Activated naive CD8-positive, alpha-beta T cell treated with anti-CD3 and anti-CD28 coated beads, Interleukin-2, amount 50 U/mL, for 16 hours (primary cell): ENCODE measurements at regions not wholly inside any gene's neighbourhood (a gene's known extent, or its start where the extent isn't known, plus 50 kb on each side); places are given as distances from the start of the nearest gene placed in this dataset.
"Not testable (repeated sequence)": the region's sequence is repeated elsewhere in the genome, so short reads cannot be mapped to it uniquely, and the experiment has no call there.

Source experiments
- DNase-seq: peaks from one replicate; pipeline ENCODE4 v3.0.0-alpha.2; 2020; ENCODE audit warnings: low read depth, low spot score

GRCh38 chr7:148514236-148514635 lies 76.3 kb upstream of the C7orf33 start:
- DNase-seq = no peak

GRCh38 chr7:148515237-148515636 lies 75.3 kb upstream of the C7orf33 start:
- no peak for DNase-seq

- no peak for DNase-seq
These were observed 74.6 kb upstream of the C7orf33 start for GRCh38 chr7:148515728-148516695.

DNA sequence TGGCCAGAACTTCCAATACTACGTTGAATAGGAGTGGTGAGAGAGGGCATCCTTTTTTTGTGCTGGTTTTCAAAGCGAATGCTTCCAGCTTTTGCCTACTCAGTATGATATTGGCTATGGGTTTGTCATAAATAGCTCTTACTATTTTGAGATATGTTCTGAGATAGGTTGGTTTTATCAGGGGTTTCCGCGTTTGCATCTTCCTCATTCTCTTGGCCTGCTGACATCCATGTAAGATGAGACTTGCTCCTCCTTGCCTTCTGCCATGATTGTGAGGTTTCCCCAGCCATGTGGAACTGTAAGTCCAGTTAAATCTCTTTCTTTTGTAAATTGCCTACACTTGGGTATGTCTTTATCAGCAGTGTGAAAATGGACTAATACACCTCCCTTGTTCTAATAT lies 71.2 kb upstream of the C7orf33 start:
- DNase-seq = not testable (repeated sequence)

DNA sequence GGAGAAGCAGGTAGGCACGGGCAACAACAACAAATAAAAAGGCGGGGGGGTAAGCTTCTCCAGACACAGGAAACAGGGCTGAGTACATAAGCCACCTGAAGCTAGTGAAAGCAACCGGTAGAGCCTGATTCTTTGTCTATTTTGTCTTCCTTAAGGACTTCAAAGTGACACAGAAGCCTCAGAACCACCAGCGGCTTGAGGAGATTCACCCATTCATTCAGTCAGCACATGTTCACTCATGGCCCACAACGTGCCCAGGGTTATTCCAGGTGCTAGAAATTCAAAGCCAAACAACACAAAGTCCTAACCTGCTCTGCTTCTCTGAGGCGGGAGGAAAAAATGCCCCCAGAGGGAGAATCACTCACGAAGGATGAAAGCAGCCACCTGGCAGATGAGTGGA lies 69.3 kb upstream of the C7orf33 start:
- no peak for DNase-seq

DNA sequence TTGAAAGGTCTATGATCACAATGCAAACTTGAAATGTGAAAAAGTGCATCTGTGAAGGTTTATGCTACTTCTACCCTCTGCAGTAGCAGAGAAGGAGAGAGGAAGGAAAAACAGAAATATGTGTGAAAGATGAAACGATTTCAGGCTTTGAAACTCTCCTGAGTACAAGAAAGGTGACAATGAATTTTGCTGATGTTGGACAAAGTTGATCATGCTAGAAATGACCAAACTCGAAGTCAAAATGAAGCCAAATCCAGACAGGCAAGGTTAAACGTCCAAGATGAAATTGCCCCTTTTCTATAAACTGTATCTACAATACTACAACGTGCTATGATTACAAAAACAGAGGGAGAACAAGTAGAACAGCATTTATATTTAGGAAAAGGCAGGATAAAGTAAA lies 67.0 kb upstream of the C7orf33 start:
- DNase-seq = no peak

GRCh38 chr7:148524479-148525224 lies 65.9 kb upstream of the C7orf33 start:
- no peak for DNase-seq

- DNase-seq = peak; percentile 72
These were observed 62.8 kb upstream of the C7orf33 start for GRCh38 chr7:148527717-148528168.

DNA sequence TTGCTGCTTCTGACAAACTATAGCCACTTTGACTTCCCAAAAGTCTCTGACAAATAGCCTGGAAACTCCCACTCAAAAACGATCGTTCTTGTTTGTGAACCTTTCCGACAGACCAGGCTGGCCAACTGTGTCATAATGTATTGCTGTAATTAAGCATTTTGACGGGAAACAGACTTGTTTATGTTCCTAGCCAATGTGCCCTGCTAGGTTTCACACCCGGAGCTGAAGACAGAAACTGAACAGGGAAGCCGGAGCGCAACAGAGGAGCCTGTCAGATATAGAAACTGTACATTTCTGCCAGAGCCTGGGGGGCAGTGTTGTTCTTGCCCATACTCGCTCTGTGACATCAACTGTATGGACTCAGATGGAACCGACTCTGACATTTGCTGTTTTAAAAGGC lies 55.3 kb upstream of the C7orf33 start:
- DNase-seq = no peak

GRCh38 chr7:148537435-148537834 lies 53.1 kb upstream of the C7orf33 start:
- no peak for DNase-seq

DNA sequence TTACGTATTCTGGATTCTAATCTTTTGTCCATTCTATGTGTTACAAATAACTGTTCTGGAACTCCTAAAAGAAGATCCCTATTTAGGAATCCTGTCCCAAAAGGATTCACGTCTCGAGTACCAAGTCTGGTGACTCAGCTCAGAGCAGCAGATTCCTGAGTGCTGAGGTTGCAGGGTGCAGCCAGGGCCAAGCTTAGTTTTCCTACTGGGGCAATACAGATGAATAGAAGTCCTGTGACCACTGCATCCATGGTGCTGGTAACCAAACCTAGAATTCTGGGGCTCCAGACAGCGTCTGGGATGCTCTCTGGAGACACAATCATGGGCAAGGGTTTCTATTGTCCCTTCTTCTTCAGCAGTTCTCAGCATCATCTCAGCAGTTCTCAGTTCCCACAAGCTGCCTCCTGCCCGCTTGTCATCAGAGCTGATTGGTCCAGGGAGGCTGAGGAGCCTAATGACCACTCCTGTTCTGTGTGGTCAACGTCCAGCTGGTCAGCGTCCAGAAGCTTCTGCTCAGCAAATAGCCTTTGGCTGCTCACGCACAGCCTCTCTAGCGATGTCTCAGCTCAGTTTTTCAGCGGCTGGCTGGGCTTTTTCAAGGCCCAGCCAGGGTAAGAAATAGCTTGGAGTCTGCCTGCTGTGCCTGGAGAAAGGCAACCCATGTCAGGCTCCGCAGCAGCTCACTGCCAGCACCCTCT lies 50.4 kb upstream of the C7orf33 start:
- no peak for DNase-seq
